ENCODE measurements at regions not wholly inside any gene's neighbourhood (a gene's known extent, or its start where the extent isn't known, plus 50 kb on each side); places are given as distances from the start of the nearest gene placed in this dataset.

DNA sequence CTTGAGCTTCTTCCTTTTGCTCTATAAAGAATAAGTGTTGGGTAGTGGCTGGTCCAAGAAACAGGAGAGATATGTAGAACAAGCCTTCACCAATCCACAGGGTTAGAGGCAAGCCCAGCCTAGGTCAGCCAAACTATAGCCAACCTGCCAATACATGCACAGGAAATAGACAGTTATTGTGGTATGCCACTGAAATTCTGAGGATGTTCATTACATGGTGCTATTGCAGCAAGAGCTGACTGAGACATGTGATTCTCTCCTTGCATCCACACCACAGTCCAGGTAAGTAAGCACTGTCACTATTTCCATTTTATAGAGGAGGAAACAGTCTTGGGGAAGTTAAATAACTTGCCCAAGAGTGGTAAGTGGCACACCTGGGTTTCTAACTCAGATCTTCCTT lies 268.1 kb downstream of the NPIPA8 start:
- no peaks in the 10 kb centered on the region for H3K27me3 ChIP-seq (ENCODE audit: insufficient read depth, low read length)
- no peaks in the 10 kb centered on the region for H3K4me1 ChIP-seq (ENCODE audit: insufficient read depth, low read length)
- no peak overlapping the region for H2AFZ ChIP-seq (ENCODE audit: low read length)
- H3K79me2 ChIP-seq (ENCODE audit: insufficient read depth, low read length): no peaks in the 10 kb centered on the region
- H3K4me3 ChIP-seq (ENCODE audit: insufficient read depth, low read length): no peak overlapping the region
- H3K4me2 ChIP-seq (ENCODE audit: insufficient read depth, low read length): no peak overlapping the region
- TF ChIP-seq, protein P1, sequence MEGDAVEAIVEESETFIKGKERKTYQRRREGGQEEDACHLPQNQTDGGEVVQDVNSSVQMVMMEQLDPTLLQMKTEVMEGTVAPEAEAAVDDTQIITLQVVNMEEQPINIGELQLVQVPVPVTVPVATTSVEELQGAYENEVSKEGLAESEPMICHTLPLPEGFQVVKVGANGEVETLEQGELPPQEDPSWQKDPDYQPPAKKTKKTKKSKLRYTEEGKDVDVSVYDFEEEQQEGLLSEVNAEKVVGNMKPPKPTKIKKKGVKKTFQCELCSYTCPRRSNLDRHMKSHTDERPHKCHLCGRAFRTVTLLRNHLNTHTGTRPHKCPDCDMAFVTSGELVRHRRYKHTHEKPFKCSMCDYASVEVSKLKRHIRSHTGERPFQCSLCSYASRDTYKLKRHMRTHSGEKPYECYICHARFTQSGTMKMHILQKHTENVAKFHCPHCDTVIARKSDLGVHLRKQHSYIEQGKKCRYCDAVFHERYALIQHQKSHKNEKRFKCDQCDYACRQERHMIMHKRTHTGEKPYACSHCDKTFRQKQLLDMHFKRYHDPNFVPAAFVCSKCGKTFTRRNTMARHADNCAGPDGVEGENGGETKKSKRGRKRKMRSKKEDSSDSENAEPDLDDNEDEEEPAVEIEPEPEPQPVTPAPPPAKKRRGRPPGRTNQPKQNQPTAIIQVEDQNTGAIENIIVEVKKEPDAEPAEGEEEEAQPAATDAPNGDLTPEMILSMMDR (IDR thresholded peaks at IDR 0.05; ENCODE audit: extremely low read depth, low read depth, low read length): no peak
- no peaks in the 10 kb centered on the region for H4K20me1 ChIP-seq (ENCODE audit: insufficient read depth, low read length)
- no peaks in the 10 kb centered on the region for H3K9me3 ChIP-seq (ENCODE audit: low read depth, low read length)
- DNase-seq (ENCODE audit: insufficient read length, low spot score, missing footprints): no peak
- no peaks in the 10 kb centered on the region for H3K36me3 ChIP-seq (ENCODE audit: insufficient read depth, low read length)
- H3K27ac ChIP-seq (ENCODE audit: low read depth, low read length): no peak overlapping the region

DNA sequence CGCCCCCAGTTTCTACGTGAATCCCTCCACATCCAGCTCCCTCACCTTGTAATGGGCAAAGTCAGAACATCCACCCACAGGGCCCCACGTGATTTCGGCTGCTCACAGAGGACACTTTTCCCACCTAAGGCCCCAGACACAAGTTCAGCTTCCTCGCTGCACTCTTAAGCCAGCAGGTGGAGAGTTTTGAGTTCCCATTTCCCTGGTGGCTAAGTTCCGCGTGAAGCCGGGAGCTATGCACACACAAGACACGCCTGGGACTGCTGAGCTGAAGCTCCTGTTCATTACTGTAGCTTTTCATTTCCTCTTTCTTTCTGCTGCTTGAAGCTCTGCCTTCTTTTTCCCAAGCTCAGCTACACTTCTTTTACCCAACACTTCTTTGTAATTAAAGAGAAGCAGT lies 273.8 kb downstream of the NPIPA8 start:
- Histone ChIP-seq H3K79me2 (ENCODE audit: insufficient read depth, low read length) (no peaks in the 10 kb centered on the region), H3K36me3 (ENCODE audit: insufficient read depth, low read length) (no peaks in the 10 kb centered on the region), H3K4me1 (ENCODE audit: insufficient read depth, low read length) (no peaks in the 10 kb centered on the region), H4K20me1 (ENCODE audit: insufficient read depth, low read length) (no peaks in the 10 kb centered on the region), H2AFZ (ENCODE audit: low read length) (no peak overlapping the region), H3K27ac (ENCODE audit: low read depth, low read length) (no peak overlapping the region), H3K27me3 (ENCODE audit: insufficient read depth, low read length) (no peaks in the 10 kb centered on the region), H3K4me3 (ENCODE audit: insufficient read depth, low read length) (no peak overlapping the region), H3K9me3 (ENCODE audit: low read depth, low read length) (no peaks in the 10 kb centered on the region), H3K4me2 (ENCODE audit: insufficient read depth, low read length) (no peak overlapping the region)
- no peak for DNase-seq (ENCODE audit: insufficient read length, low spot score, missing footprints)
- TF ChIP-seq, protein P1 (IDR thresholded peaks at IDR 0.05; ENCODE audit: extremely low read depth, low read depth, low read length): no peak

GRCh38 chr16:18060351-18060750 lies 276.2 kb downstream of the NPIPA8 start:
- no peaks in the 10 kb centered on the region for H3K4me1 ChIP-seq (ENCODE audit: insufficient read depth, low read length)
- no peaks in the 10 kb centered on the region for H4K20me1 ChIP-seq (ENCODE audit: insufficient read depth, low read length)
- H3K79me2 ChIP-seq (ENCODE audit: insufficient read depth, low read length): no peaks in the 10 kb centered on the region
- H3K4me3 ChIP-seq (ENCODE audit: insufficient read depth, low read length): no peak overlapping the region
- no peaks in the 10 kb centered on the region for H3K36me3 ChIP-seq (ENCODE audit: insufficient read depth, low read length)
- H3K9me3 ChIP-seq (ENCODE audit: low read depth, low read length): no peaks in the 10 kb centered on the region
- DNase-seq (ENCODE audit: insufficient read length, low spot score, missing footprints): no peak
- H3K4me2 ChIP-seq (ENCODE audit: insufficient read depth, low read length): no peak overlapping the region
- H2AFZ ChIP-seq (ENCODE audit: low read length): no peak overlapping the region
- TF ChIP-seq, protein P1 (IDR thresholded peaks at IDR 0.05; ENCODE audit: extremely low read depth, low read depth, low read length): no peak
- no peak overlapping the region for H3K27ac ChIP-seq (ENCODE audit: low read depth, low read length)
- H3K27me3 ChIP-seq (ENCODE audit: insufficient read depth, low read length): no peaks in the 10 kb centered on the region

DNA sequence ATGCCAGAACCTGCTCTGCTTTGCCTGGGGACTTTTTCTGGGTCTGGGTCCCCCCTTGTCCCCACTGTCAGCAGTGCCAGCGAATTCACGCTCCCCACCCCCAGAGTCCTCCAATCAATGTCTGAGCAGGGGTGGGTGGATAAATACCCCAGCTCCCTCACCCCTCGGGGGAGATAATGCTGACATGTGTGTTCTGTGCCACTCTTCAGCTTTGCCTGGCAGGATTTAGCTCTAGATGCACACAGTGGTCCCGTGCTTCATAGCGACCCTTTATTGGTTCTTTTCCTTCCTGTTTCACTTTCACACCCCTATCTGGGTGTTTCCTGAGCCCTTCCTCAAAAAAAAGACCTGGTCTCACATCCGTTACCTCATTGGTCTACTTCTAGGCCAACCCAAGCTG lies 277.0 kb downstream of the NPIPA8 start:
- H4K20me1 ChIP-seq (ENCODE audit: insufficient read depth, low read length): no peaks in the 10 kb centered on the region

More for the DNA sequence above, 277.0 kb downstream of the NPIPA8 start:
- Histone ChIP-seq H3K79me2 (ENCODE audit: insufficient read depth, low read length) (no peaks in the 10 kb centered on the region), H3K27me3 (ENCODE audit: insufficient read depth, low read length) (no peaks in the 10 kb centered on the region), H3K4me1 (ENCODE audit: insufficient read depth, low read length) (no peaks in the 10 kb centered on the region), H3K27ac (ENCODE audit: low read depth, low read length) (no peak overlapping the region), H3K9me3 (ENCODE audit: low read depth, low read length) (no peaks in the 10 kb centered on the region), H3K36me3 (ENCODE audit: insufficient read depth, low read length) (no peaks in the 10 kb centered on the region), H3K4me2 (ENCODE audit: insufficient read depth, low read length) (no peak overlapping the region), H3K4me3 (ENCODE audit: insufficient read depth, low read length) (no peak overlapping the region), H2AFZ (ENCODE audit: low read length) (no peak overlapping the region)
- TF ChIP-seq, protein P1 (IDR thresholded peaks at IDR 0.05; ENCODE audit: extremely low read depth, low read depth, low read length): no peak
- DNase-seq (ENCODE audit: insufficient read length, low spot score, missing footprints): no peak

Data from osteoblast (primary cell).